Fibroblast of skin of left quadriceps (primary cell): ENCODE measurements at regions not wholly inside any gene's neighbourhood (a gene's known extent, or its start where the extent isn't known, plus 50 kb on each side); places are given as distances from the start of the nearest gene placed in this dataset.

ENCODE experiments used
- DNase-seq, 2 experiments: peaks; one replicate each; pipeline ENCODE4 v3.0.0-alpha.2; 2013; ENCODE audit warnings: low read depth in 2 of 2

DNA sequence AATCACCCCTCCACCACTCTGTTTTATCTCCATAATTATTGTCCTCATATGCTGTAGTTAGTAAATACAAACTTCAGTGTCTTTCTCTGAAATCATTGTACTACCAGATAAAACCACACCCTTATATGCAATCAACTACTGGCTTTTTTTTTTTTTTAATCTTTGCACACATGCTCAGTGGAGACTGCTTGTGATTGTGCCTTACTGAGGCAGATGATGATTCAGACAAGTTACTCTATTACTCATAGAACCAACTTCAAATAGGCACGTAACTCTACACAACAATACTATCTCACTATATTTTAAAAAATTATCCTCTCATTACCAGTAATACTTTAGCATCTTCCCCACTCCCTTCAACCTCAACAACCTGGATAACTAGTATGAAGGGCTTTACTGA lies 1278.4 kb upstream of the PIK3C3 start:
- no peak for DNase-seq

DNA sequence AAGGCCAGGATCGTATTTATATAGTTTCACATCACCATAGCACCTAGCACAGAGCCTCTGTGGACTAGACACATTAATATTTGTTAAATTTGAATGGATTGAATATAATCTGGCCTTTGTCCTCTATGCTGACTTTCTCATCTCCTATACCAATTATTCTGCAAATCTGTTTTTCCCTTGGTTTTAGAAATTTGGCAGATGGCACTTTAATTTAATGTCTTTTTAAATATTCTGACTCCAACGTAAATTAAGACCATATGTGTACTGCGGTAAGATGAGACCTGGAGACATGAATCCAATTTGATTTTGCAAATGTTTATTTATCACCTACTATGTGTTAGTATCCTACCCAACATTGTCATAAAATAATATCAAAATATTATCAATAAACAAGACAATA lies 1281.9 kb upstream of the PIK3C3 start:
- DNase-seq: no peak

DNA sequence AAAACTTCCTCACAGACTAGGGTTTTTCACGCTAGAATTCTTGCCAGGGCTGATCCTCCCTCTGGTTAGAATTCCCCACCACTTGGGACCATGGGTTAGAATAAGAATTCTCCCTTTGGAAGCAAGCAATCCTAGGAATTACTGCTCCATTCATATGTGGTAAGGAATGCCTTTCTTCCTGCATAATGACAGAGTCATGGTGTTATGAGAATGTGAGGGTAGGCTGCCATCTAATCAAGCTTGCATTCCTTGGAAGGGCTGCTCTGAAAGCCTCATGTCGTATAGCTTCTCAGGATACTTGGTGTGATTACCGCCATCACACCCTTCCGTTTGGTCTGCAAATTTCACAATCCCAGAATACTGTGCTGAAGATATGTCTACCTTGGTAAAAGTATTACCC lies 1282.4 kb upstream of the PIK3C3 start:
- DNase-seq: no peak

DNA sequence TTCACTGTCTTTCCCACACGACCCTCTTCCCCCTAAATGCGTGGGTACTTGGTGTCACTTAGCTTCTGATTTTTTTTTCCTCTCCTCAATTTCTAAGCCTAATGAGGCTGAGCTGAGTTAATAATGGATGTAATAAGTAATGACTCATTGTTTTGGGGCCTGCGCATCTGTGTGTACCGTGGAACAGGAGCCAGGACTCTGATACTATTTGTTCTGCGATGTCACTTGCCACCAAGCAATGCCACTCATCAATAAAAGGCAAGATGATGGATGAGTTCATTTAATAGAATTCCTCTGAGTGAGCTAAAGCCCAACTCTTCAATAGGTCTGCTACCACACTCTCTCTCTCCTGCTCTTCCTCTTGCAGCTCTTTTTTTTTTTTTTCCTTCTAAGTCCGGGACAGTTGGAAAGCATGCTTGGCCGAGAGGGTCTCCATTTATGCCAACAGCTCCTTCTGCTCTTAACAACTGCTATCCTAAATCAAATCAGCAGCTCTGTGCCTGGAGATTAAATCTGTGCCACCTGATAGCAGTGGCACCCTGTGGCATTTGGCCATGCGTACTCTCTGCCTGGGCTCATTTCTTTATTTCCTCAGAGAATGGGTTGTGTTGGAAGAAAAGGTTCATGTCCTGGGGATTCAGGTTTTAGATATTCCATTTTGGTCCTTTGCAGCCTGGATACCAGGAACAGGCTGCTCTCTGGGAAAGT lies 1284.2 kb upstream of the PIK3C3 start:
- DNase-seq: no peak

DNA sequence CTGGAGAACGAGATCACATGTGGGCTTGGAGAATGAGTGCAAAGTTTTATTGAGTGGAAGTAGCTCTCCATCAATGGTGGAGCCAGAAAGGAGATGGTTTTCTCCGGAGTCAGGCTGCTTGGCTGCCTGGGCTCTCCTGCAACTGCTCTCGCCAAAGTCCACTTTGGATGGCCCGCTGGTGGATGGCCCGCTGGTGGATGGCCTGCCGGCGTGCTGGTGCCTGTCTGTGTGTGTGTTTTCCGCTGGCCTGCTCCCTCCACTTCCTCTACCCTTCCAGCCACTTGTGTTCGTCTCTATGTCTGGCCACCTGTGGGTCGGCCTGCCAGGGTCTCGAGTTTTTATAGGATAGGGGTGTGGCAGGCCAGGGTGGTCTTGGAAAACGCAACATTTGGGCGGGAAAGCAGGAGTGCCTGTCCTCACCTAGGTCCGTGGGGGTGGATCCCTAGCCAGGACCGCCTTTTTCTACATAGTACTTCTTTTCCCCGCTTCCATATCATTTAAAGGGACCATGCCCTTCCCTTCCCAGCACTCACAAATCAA lies 1292.1 kb upstream of the PIK3C3 start:
- DNase-seq: no peak

DNA sequence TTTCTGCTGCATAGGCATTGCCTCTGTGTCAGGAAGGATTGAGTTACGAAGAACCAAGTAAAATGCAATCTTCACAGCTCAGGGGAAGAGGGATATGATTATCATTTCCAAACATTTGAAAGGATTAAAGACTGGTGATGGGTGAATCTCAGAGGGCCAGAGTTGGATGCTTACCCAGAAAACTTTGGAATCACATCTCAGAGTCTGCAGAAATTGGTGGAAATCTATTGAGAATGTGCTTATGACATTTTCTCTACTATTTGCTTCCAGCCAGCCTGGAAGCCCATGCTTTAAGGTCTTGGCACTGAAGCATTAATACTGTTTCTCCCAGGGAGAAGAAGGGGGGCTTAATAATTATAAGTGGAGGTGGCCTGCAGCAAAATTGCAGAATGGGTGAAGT lies 1301.4 kb upstream of the PIK3C3 start:
- no peak for DNase-seq

DNA sequence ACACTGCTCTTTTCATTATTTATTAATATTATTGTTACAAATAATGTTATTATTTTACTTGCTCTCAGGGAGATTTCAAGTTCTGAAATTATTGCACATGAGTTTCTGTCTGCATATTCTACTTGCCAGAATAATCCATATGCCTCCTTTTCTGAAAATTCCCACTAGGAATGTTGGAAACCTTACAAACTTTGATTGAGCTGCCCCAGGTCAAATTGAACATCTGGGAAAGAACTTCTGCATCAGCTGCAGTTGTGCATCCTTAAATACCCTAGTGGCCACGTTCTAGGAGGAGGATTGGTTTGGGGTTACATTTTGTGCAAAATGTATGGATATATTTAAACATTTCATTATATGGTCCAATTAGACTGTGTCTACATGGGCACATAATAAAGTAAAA lies 1302.7 kb upstream of the PIK3C3 start:
- DNase-seq: no peak

DNA sequence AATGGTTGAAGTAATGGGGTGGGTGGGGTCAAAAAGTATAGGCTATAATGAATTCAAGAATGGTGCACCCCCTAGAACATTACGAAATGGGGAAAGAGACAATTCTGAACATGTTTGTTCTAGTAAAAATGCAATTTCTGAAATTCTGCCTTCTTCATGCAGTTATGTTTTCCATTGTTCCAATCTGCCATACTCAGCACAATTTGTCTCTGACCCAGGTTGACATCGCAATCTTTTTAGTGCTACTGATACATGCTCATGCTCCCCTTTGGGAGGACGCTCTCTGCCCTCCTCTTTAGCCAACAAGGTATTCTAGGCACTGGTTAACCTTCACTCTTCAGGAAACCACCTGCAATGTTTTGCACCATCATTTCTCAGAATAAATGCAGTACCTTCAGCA lies 1303.9 kb upstream of the PIK3C3 start:
- DNase-seq: no peak

DNA sequence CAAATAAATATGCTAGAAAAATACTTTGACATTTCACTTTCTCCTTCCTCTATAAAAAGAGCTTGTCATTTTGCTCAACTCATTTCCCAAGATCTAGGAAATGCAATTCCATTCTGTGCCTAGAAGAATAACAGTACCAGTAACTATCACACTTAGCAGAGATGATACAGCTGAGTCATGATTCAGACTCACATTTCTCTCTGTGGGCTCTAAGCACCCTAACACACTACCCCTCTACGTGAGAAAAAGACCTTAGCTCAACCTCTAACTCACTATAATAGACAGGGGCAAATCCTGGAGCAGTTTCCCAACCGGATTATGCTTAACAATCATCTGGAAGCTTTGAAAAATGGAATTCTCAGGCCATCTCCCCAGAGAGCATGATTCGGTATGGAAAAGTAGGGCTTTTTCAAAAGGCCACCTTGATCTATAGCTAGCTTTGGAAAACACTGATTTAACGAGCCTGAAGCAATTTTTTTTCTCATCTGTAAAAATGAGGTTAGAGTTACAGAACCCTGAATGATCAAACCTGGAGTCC lies 1312.3 kb upstream of the PIK3C3 start:
- DNase-seq: no peak

DNA sequence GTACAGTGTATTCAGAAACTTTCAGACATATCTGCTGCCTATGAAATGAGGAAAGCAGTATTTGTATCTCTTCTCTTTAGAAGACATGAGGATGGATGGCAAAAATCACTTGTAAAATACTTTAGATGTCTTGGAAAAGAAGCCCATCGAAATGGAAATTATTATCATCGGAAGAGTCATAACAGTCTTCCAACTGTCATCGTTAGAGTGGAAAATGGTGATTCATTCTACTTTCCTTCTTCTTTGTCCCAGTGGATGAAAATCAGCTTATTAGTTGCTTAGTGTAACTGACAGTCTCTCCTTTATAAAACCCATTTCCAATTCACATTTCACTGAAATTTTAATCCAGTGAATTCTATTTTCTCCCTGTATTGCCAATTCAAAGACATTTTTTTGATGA lies 1323.7 kb upstream of the PIK3C3 start:
- DNase-seq: no peak

DNA sequence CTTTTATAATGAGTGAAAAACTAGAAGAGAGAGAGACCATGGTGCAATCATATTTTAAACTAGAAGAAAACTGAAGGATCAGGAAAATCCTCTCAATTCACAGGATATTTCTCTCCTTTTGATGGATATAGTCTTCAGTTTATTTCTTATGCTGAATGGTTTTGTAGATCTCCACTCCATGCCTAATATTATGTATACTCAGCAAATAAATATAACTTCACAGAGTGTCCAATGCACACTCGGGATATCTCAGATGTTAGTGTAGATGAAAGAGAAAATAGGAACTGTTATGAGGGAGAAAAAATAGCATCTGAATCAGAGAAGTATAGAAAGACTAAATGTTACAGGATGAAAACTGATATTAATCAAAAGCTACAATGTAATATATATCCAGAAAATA lies 1324.5 kb upstream of the PIK3C3 start:
- DNase-seq: no peak

DNA sequence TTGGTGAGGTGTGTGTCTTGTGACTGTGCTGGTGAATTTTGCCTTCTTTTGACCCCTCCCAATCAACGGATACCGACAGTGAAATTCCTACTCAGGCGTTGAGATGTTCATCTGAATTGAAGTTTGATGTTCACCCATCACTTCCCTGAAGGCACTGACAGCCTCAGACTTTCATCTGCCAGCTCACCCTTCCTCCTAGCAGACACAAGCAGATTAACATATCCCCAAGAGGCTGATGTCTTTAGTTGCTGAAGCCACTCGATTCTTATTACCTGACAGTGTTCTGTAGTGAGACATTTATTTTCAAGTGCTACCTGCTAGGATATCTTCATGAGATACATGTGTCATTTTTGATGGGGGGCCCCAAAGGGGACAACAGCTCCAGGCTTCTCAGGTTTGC lies 1330.1 kb upstream of the PIK3C3 start:
- DNase-seq: no peak

DNA sequence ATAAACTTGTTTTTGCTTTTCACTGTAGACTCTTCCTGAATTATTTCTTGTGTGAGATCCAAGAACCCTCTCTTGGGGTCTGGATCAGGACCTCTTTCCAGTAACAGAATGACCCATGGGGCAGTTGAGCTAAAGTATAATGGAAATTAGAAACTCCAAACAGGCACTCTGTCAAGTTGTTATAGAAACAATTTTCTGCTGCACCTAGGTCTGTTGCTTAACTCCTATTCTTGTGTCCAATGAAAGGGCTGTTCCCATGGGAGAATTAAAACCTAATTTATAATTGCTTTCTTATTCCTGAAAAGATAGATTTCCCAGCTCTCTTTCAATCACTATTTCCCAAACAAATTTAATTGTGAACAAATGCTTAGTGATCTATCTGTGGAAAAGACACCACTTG lies 1341.3 kb upstream of the PIK3C3 start:
- no peak for DNase-seq

DNA sequence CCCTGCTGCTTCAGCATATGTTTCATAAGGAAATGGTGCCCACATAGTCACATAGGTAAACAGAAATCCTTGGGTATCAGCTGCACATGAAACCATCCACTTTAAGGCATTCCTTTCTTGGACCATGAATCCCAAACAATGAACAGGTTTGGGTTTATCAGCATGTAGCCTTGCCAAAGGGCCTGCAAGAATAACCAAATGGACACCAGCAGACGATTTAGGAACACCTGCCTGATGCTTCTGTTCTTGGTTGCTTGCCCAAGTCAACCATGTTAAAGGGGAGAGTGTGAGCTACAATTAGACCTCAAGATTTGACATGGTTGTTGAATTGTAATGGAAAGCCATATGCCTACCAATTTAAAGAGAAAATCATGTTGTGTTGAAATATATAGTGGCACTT lies 1342.7 kb upstream of the PIK3C3 start:
- no peak for DNase-seq

DNA sequence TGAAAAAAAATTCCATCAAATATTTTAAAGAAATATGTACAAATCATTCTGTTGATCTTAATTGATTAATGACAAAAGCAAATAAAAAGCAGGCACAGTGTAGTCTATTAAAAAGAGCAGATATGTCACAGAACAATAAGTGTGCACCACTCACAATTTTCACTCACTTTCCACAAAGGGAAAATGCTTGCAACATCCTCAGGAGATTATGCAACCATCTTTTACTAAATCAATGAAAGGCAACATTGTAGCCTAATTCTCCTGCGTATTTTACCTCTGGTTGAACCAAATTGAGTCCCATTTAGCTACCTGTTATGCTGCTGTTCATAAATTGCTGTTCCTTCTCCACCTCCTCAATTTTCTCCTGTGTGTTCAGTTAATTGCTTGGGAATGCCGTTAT lies 1346.8 kb upstream of the PIK3C3 start:
- no peak for DNase-seq

DNA sequence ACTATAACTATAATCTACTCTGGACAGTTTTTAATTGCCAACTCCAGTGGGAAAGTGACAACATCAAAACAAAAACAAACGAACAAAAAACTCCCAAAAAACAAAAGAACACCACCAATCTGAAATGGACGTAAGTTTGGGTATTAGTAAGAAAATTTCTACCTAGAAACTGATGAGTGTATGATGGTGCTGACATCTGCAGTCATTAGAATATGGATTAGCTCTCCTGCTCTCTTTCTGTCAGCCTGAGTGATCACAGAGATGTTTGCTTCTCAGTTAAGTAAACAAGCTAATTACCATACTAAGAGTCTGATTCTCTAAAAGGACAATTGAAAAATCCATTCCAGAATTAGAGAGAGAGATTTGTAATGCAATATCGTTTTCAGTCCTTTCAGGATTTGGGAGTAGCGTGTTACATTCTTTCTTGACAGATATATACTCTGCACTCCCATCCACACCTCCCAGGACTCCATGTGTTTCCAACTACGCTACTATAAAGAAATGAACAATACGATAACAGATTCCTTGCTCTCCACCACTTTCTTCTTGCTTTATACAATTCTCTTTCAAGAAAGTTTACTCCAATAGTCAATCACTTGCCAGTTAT lies 1347.4 kb upstream of the PIK3C3 start:
- DNase-seq: no peak

DNA sequence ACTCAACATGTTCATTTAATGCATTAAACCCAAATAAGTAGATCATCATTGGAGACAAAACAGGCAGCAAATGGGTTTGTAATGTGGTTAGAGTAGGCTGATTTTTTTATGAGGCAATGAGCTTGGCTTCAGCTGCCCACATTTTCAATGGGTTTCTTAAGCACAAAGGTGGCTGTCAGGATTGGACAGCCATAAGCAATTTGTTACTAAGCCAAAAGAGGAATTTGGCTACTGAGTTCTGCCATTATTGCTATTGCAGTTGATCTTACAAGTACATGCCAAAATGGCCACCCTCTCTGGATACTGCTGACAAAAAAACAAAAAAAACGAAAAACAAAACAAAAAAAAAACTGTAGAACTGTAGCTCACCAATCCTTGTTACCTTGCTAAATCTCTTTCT lies 1348.0 kb upstream of the PIK3C3 start:
- DNase-seq: no peak

DNA sequence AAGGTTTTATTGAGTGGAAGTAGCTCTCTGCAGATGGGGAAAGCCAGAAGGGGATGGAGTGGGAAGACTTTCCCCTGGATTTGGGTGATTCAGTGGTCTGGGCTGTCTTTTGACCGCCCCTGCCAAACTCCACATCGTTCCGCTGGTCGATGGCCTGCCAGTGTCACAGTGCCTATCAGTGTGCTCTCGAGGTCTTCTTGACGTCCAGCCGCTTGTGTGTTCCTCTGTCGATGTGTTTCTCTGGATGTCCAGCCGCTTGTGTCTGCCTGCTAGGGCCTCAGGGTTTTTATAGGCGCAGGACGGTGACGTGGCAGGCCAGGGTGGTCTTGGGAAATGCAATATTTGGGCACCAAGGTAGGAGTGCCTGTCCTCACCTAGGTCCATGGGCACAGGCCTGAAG lies 1371.4 kb upstream of the PIK3C3 start:
- DNase-seq: no peak

DNA sequence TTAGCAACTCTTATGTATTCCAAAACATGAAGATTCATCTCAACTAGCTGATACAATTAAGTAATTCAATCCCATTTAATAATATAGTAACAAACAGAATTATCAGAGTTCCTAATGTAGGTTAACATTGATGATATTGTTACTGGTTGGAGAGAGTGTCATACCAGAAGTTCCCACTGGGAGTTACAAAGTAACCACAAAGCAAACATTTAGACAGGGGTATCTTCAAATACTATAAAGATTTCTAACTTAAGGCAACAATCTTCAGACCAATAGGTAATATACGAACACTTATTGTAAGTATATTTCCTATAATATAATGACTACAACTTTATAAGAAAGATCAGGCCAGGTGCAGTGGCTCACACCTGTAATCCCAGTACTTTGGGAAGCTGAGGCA lies 1372.9 kb upstream of the PIK3C3 start:
- no peak for DNase-seq

DNA sequence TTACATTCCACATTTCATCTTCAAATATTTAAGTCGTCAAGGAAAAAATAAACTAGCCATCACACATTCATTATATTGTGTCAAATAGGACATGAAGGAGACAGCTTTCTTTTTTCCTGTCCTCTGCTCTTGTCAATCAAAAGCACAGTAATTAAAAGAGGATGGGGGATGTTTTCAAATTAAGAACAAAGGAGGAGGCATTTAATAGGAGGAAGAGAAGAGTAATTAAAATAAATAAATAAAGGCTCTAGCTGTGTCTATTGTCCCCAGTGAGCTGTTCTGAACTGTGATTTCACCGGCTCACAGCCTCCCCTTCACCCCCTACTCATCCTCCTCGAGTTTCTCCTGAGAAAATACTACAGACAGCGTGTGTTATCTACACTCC lies 1377.1 kb upstream of the PIK3C3 start:
- DNase-seq: no peak

DNA sequence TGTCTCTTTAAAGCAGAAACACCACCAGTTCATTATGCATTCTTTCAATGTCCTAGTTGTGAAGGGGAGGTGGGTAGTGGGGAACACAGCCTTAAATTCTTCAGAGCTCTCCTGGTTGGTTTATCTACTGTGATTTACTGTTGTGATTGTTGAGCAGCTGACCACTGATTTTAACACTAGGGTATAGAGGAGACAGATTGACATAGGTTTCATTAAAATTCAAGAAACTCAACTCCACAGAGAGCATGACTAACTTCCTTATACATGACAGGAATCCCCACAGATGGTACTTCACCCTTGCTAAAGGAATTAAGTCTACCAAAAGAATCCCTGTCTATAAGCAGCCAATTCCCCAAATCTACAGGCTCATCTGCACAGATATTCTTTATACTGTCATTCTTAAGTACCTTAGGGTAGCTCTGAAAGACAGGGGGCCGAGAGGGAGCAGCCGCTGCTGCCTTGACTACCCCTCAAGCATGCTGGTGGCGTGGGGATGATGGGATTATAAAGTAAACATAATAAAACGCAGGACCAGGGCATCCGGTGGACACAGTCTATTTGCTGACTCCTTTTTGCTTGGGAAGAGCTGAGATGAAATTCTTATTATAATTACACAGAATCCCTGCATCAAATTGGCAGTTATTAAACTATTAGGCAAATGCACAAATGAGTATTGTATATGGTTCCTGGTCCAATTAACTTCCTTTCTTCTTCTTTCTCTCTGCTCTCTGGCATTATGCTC lies 1377.6 kb upstream of the PIK3C3 start:
- DNase-seq: peak; percentile 26 to 32

DNA sequence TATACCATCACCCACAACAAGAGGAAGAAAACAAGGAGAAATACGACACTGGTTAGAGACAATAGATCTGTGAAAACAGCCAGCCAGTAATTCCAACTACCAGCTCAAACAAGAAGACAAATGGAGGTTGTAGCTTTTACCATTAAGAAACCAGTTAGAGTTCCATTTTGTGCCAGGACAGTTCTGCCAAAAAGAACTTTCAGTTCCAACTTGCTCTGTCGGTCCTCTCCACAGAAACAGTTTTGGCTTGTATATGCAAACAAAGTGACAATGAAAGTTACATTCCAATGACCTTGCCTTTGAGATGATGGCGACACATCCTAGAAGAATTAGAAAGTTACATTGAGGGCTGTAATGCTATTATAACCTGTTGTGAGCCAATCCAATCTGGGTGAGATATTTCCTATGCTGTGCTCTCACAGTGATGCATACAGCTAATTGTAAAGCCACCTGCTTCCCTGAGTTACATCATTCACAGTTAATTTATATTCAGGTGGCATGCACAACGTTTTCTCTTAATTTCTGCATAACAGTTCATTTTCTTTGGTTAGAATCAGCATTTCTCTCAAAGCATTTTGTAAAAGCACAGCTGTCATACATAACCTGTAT lies 1378.4 kb upstream of the PIK3C3 start:
- DNase-seq: no peak
